ENCODE measurements at regions not wholly inside any gene's neighbourhood (a gene's known extent, or its start where the extent isn't known, plus 50 kb on each side); places are given as distances from the start of the nearest gene placed in this dataset.

- DNase-seq = no peak
Observed at GRCh38 chr13:65103351-65103750, 2126.8 kb downstream of the PCDH9 start.

- no peak for DNase-seq
Observed at GRCh38 chr13:65095161-65096082, 2134.7 kb downstream of the PCDH9 start.

- DNase-seq = no peak
Observed at GRCh38 chr13:65093357-65093756, 2136.8 kb downstream of the PCDH9 start.

GRCh38 chr13:65091031-65091430 lies 2139.1 kb downstream of the PCDH9 start:
- no peak for DNase-seq

DNA sequence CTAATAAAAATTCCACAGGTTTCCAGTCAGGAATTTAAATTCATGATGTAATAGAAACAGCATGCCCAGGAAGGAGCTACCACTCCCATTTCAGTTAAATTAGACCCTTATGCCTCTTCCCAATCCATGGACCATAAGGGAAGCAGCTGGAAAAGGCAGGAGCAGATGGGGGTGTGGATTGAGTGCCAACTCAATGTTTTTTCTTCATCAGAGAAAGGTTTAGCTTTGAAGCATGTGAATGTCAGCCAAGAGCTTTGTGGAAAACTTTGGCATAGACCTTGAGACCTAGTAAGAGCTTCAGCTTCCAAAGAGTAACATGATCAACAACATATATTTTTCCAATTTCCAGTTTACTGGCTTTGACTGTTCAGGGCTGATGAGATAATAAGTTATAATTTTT lies 2139.9 kb downstream of the PCDH9 start:
- DNase-seq = no peak

- DNase-seq = no peak
Observed at GRCh38 chr13:65088906-65089305, 2141.2 kb downstream of the PCDH9 start.

DNA sequence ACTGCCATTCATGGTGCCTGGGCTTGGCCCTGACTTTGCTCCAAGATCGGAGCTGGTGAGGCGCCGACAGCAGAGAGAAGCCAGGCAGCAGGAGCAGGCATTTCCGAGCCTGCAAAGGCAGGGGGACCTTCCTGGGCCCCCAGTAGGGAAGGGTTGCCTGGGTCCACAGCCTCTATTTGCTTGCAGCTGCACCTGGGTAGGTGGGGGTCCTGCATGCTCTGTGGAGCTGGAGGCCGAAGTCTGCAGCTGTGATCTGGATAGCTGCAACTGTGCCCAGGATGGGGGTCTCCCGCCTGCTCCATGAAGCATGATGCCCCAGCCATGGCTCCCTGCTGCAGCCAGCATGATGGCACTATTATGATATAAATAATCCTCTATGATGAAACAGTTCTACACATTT lies 2144.2 kb downstream of the PCDH9 start:
- no peak for DNase-seq

DNA sequence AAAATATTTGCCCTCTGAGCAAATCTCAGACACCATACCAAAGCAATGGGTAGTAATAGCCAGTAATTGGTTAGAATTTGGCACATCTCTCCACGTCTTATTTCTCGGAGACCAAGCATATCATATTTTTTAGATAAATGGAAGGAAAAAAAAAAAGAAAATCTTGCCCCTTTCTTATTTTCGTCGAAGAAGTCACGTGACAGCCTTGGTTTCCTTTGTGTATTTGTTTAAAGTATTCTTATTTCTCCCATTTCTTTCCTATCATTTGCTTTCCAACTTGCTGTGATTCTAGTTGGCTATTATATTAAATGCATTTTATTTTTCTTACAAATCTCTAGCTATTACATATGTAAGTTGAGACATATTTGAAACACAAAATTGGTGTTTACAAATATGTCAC lies 2155.9 kb downstream of the PCDH9 start:
- no peak for DNase-seq

DNA sequence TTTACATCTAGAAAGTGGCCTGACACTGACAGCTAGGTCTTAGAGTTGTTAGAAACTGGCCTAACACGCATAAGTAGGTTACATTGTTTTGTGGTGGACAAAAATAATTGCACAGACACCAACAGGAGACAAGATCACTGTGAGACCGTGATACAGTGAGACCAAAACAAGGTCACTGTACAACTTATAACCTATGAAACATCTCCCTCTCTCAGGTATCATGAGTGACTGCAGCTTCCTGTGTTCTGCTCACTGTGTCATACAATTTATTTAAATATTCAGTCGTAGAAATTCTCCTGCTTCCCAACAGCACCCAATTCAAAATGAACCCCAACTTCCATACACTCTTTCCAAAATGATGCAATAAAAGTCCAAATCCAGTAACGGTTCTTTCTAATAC lies 2165.2 kb downstream of the PCDH9 start:
- DNase-seq = no peak

DNA sequence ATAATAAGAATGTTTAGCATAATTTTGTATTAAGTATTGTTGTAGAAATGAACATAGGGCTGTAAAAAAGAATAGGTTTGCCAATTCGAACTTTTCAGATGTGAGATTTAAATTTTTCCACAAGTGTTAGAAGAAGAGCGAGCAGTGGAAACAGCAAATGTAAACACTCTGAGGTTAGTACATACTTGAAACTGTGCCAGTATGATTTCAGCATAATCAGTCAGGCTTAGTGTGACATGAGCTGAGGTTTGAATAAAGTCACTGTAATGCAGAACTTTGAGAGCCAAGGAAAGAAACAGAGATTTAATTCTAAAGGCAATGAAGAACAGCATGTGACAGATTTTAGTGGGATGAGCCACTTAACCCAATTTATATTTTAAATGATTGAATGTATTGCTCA lies 2166.4 kb downstream of the PCDH9 start:
- no peak for DNase-seq

- no peak for DNase-seq
Observed at GRCh38 chr13:65057986-65058385, 2172.2 kb downstream of the PCDH9 start.

DNA sequence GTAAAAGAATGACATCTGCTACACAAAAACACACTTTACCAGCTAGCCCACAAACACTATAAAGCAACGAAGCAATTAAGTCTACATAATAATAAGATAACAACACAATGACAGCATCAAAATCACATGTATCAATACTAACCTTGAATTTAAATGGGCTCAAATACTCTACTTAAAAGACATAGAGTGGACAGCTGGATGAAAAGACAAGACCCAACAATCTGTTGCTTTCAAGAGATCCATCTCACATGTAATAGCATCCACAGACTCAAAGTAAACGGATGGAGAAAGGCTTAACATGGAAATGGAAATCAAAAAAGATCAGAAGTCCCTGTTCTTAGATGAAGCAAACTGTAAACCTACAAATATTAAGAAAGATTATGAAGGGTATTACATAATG lies 2175.9 kb downstream of the PCDH9 start:
- DNase-seq = no peak

GRCh38 chr13:65036999-65037398 lies 2193.1 kb downstream of the PCDH9 start:
- no peak for DNase-seq

DNA sequence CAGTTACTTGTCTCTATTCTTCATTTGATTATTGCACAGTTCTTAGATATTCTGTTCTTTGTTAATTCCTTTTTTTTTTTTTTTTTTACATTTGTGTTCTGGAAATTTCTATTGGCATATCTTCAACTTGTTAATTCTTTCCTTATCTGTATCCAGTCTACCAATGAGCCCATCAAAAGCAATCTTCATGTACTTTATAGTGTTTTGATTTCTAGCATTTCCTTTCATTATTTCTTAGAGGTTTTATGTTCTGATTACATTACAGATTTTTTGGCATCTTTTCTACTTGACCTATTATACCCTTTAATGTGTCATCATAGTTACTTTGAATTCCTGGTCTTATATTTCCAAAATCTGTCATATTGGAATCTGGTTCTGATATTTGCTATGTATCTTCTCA lies 2194.8 kb downstream of the PCDH9 start:
- DNase-seq = no peak

- no peak for DNase-seq
Observed at GRCh38 chr13:65034266-65034665, 2195.9 kb downstream of the PCDH9 start.

GRCh38 chr13:65032825-65033224 lies 2197.3 kb downstream of the PCDH9 start:
- DNase-seq = no peak

DNA sequence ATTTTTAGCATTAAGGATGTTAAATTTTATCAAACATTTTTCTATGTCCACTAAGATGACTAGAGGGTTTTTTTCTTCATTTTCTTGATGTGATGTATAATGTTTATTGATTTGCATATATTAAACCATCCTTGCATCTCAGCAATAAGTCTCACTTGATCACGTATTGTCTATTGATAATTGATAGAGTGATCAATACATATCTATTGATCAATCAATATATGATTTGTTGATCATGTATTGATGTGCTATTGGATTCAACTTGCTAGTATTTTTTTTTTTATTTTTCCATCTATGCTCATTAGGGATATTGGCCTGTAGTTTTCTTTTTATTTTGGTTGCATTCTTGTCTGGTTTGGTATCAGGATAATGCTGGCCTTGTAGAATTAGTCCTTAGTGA lies 2202.0 kb downstream of the PCDH9 start:
- DNase-seq = no peak

DNA sequence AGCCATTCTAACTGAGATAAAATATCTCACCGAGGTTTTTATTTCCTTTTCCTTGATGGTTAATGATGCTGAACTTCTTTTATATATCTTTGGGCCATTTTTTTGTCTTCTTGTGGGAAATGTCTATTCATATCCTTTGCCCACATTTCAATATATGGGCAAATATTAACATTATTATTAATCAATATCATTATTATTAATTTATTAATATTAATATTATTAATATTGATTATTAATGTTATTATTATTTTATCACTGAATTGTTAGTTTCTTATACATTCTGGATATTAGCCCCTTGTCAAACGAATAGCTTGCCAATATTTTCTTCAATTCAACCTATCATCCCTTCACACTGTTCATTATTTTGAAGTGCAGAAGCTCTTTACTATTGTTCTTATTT lies 2203.6 kb downstream of the PCDH9 start:
- no peak for DNase-seq

DNA sequence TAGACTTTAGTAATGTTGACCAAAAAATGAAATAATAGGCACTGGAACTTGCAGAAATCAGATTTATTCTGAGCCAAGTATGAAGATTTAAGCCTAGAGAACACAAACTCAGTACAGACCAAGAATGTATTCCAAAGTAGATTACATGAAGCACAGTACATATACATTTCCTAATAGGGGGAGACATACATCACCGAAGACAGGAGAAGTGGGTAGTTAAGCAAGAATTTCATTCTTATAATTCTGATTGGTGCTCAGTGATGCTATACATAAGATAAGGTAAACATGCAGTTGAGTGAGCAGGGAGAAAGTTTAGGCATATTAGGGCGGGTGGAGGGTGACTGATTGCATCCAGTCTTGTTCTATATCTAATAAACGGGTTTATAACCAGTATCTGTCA lies 2218.8 kb downstream of the PCDH9 start:
- DNase-seq = no peak

- DNase-seq = no peak
Observed at GRCh38 chr13:64997438-64997837, 2232.7 kb downstream of the PCDH9 start.

- no peak for DNase-seq
Observed at GRCh38 chr13:64993514-64994164, 2236.5 kb downstream of the PCDH9 start.

- DNase-seq = no peak
Observed at GRCh38 chr13:64992314-64992713, 2237.8 kb downstream of the PCDH9 start.

DNA sequence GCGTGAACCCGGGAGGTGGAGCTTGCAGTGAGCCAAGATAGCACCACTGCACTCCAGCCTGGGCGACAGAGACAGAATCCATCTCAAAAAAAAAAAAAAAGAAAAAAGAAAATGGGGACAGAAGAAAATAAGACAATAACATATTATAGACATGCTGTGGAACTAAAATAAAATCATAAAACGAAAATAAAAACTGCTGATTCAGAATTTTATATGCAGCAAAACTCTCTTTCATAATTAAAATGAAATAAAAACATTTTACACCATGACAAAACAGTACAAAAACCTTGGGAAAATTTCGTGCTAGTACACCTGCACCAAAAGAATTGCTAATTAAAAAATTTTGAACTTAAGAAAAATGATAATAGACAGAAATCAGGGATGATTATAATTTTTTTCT lies 2245.1 kb downstream of the PCDH9 start:
- no peak for DNase-seq

DNA sequence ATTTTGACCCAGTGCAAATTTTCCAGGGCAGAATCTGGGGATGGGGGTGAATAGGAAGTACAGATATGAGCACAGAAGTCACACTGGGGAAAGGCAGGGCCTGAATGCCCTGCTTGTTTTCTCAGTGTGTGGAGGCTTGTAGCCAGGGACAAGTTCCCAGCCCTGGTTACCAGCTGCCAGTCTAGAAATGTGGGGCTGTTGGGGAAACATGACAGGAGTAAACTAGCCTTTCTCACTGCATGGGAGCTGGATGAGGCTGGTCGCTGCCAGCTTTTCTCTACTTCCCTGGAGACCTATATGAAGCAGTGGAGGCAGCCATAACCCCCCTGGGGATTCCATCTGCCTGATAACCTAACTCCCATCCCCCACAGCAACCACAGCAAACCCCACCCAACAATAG lies 2267.7 kb downstream of the PCDH9 start:
- no peak for DNase-seq

GRCh38 chr13:64959276-64959675 lies 2270.9 kb downstream of the PCDH9 start:
- no peak for DNase-seq
